ENCODE measurements at regions not wholly inside any gene's neighbourhood (a gene's known extent, or its start where the extent isn't known, plus 50 kb on each side); places are given as distances from the start of the nearest gene placed in this dataset.

DNA sequence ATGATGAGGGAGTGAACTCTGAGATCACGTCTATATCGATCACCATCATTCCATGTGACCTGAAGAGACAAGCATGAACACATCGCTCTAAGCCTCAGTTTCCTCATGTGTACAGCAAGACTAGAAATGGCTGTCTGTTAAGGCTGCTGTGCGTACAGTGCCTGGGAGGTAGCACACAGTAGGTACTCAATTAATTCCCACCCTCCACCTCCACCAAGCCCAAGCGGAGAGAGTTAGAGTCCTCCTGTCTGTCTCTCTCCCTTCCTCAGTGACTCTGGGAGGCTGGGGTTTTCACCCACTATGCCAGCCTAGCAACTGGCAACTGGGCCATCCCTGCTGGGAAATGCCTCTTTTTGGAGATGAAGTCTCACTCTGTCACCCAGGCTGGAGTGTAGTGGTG, 318.3 kb upstream of the CCL2 start:
- DNase-seq: no peak
- no peaks in the 10 kb centered on the region for H3K9me3 ChIP-seq (ENCODE audit: control insufficient read depth in 4 of 4, insufficient read depth in 3 of 4, low read length in 3 of 4)
- H3K36me3 ChIP-seq (ENCODE audit: control insufficient read depth in 4 of 4, insufficient read depth in 4 of 4, low read length in 4 of 4): no peaks in the 10 kb centered on the region
- no peaks in the 10 kb centered on the region for H3K27me3 ChIP-seq (ENCODE audit: control insufficient read depth in 3 of 3, insufficient read depth in 3 of 3, low read length in 2 of 3)
- no peaks in the 10 kb centered on the region for H3K4me1 ChIP-seq (ENCODE audit: control insufficient read depth in 5 of 5, insufficient read depth in 5 of 5, low read length in 5 of 5)
- H3K9ac ChIP-seq (ENCODE audit: insufficient read depth in 1 of 2, low read length in 2 of 2): no peak overlapping the region
- no peak for ATAC-seq (ENCODE audit: insufficient read depth, low FRiP score)
- no peak overlapping the region for H3K4me3 ChIP-seq
- no peak overlapping the region for H3K27ac ChIP-seq (ENCODE audit: low read depth in 1 of 2, low read length in 1 of 2)
- TF ChIP-seq, protein P1, sequence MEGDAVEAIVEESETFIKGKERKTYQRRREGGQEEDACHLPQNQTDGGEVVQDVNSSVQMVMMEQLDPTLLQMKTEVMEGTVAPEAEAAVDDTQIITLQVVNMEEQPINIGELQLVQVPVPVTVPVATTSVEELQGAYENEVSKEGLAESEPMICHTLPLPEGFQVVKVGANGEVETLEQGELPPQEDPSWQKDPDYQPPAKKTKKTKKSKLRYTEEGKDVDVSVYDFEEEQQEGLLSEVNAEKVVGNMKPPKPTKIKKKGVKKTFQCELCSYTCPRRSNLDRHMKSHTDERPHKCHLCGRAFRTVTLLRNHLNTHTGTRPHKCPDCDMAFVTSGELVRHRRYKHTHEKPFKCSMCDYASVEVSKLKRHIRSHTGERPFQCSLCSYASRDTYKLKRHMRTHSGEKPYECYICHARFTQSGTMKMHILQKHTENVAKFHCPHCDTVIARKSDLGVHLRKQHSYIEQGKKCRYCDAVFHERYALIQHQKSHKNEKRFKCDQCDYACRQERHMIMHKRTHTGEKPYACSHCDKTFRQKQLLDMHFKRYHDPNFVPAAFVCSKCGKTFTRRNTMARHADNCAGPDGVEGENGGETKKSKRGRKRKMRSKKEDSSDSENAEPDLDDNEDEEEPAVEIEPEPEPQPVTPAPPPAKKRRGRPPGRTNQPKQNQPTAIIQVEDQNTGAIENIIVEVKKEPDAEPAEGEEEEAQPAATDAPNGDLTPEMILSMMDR (IDR thresholded peaks at IDR 0.05; ENCODE audit: control extremely low read depth, extremely low read depth): no peak
- WGBS, 2 donors: 93 to 96% methylated on average over 5 of the region's 5 CpGs

DNA sequence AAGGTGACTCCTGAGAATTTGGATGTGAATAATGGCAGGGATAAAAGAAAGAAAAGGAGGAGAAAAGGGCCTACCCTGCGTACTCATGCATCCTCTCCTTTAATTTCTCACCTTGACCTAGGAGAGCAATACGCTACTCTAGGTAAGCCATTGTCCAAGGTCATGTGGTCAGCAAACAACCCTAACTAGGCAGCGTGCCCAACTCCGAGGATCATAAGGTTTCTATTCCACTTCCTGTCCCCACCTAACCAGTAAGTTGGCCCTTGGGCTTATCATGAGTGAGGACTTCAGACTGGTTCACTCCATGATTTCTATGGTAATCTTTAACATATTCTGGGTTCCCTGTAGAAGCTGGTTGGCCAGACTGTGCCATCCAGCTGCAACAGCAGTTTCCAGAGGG, 315.1 kb upstream of the CCL2 start:
- TF ChIP-seq, protein P1 (IDR thresholded peaks at IDR 0.05; ENCODE audit: control extremely low read depth, extremely low read depth): no peak

DNA sequence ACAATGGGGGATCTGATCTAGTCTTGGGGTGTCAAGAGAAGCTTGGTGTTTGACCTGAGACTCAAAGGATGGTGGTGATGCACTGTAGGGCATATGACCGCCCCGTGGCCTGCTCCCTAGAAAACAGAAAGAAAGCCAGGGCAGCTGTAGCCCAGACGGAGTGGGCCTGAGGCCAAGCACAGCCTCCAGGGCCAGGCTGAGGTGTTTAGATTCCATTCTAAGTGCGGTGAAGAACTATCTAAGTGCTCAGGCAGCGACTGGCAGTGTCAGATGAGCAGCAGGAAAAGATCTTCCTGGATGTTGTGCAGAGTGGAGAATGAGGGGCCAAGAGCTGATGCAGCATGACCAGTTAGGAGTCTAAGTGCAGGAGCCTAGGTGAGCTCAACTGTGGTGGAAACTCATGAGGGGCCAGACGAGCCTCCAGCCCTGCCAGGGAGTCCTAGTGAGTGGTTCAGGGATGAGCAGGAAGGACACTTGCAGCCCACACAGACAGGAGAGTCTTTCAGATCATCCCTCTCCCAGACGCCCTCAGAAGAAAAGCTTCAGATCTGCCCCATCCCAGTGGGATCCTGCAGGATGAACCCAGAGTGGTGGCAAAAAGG, 314.2 kb upstream of the CCL2 start:
- H3K27ac ChIP-seq (ENCODE audit: low read depth in 1 of 2, low read length in 1 of 2): no peak overlapping the region
- H3K9ac ChIP-seq (ENCODE audit: insufficient read depth in 1 of 2, low read length in 2 of 2): no peak overlapping the region
- ATAC-seq (ENCODE audit: insufficient read depth, low FRiP score): no peak
- no peaks in the 10 kb centered on the region for H3K27me3 ChIP-seq (ENCODE audit: control insufficient read depth in 3 of 3, insufficient read depth in 3 of 3, low read length in 2 of 3)
- no peaks in the 10 kb centered on the region for H3K4me1 ChIP-seq (ENCODE audit: control insufficient read depth in 5 of 5, insufficient read depth in 5 of 5, low read length in 5 of 5)
- no peaks in the 10 kb centered on the region for H3K36me3 ChIP-seq (ENCODE audit: control insufficient read depth in 4 of 4, insufficient read depth in 4 of 4, low read length in 4 of 4)
- no peak for DNase-seq
- no peak overlapping the region for H3K4me3 ChIP-seq
- TF ChIP-seq, protein P1 (IDR thresholded peaks at IDR 0.05; ENCODE audit: control extremely low read depth, extremely low read depth): no peak
- H3K9me3 ChIP-seq (ENCODE audit: control insufficient read depth in 4 of 4, insufficient read depth in 3 of 4, low read length in 3 of 4): no peaks in the 10 kb centered on the region
- 76 to 88% methylated on average over 7 of the region's 7 CpGs for WGBS, 2 donors

More for the DNA sequence above, 315.1 kb upstream of the CCL2 start:
- no peaks in the 10 kb centered on the region for H3K36me3 ChIP-seq (ENCODE audit: control insufficient read depth in 4 of 4, insufficient read depth in 4 of 4, low read length in 4 of 4)
- H3K9ac ChIP-seq (ENCODE audit: insufficient read depth in 1 of 2, low read length in 2 of 2): no peak overlapping the region
- 84 to 90% methylated on average over 4 of the region's 4 CpGs for WGBS, 2 donors
- H3K27ac ChIP-seq (ENCODE audit: low read depth in 1 of 2, low read length in 1 of 2): no peak overlapping the region
- DNase-seq: no peak
- H3K9me3 ChIP-seq (ENCODE audit: control insufficient read depth in 4 of 4, insufficient read depth in 3 of 4, low read length in 3 of 4): no peaks in the 10 kb centered on the region
- ATAC-seq (ENCODE audit: insufficient read depth, low FRiP score): no peak
- no peak overlapping the region for H3K4me3 ChIP-seq
- no peaks in the 10 kb centered on the region for H3K27me3 ChIP-seq (ENCODE audit: control insufficient read depth in 3 of 3, insufficient read depth in 3 of 3, low read length in 2 of 3)
- no peaks in the 10 kb centered on the region for H3K4me1 ChIP-seq (ENCODE audit: control insufficient read depth in 5 of 5, insufficient read depth in 5 of 5, low read length in 5 of 5)

DNA sequence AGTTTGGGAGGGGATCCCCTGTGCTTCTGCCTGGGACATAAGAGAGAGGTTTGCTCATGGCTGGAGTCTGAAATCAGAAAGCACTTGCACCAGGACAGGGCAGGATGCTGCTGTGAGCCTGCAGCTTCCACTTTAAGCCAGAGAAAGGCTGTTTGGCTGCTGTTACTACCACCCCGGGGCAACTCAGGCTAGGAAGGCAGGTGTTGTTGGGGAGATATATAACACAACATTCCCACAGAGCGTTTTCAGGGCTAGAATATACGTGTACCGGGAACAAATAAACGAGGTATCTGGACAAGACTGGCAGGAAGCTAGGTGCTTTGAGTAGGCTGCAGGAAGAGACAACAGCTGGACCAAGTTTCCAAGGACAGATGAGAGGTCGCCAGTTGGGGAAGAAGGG, 313.3 kb upstream of the CCL2 start:
- no peak overlapping the region for H3K27ac ChIP-seq (ENCODE audit: low read depth in 1 of 2, low read length in 1 of 2)
- H3K4me3 ChIP-seq: no peak overlapping the region
- no peaks in the 10 kb centered on the region for H3K27me3 ChIP-seq (ENCODE audit: control insufficient read depth in 3 of 3, insufficient read depth in 3 of 3, low read length in 2 of 3)
- H3K36me3 ChIP-seq (ENCODE audit: control insufficient read depth in 4 of 4, insufficient read depth in 4 of 4, low read length in 4 of 4): no peaks in the 10 kb centered on the region
- TF ChIP-seq, protein P1 (IDR thresholded peaks at IDR 0.05; ENCODE audit: control extremely low read depth, extremely low read depth): no peak
- no peak overlapping the region for H3K9ac ChIP-seq (ENCODE audit: insufficient read depth in 1 of 2, low read length in 2 of 2)
- no peak for DNase-seq
- no peaks in the 10 kb centered on the region for H3K4me1 ChIP-seq (ENCODE audit: control insufficient read depth in 5 of 5, insufficient read depth in 5 of 5, low read length in 5 of 5)
- 80 to 82% methylated on average over 6 of the region's 6 CpGs for WGBS, 2 donors
- no peak for ATAC-seq (ENCODE audit: insufficient read depth, low FRiP score)
- no peaks in the 10 kb centered on the region for H3K9me3 ChIP-seq (ENCODE audit: control insufficient read depth in 4 of 4, insufficient read depth in 3 of 4, low read length in 3 of 4)

Data from lung (tissue), 11 donors.